ENCODE measurements at regions not wholly inside any gene's neighbourhood (a gene's known extent, or its start where the extent isn't known, plus 50 kb on each side); places are given as distances from the start of the nearest gene placed in this dataset.

DNA sequence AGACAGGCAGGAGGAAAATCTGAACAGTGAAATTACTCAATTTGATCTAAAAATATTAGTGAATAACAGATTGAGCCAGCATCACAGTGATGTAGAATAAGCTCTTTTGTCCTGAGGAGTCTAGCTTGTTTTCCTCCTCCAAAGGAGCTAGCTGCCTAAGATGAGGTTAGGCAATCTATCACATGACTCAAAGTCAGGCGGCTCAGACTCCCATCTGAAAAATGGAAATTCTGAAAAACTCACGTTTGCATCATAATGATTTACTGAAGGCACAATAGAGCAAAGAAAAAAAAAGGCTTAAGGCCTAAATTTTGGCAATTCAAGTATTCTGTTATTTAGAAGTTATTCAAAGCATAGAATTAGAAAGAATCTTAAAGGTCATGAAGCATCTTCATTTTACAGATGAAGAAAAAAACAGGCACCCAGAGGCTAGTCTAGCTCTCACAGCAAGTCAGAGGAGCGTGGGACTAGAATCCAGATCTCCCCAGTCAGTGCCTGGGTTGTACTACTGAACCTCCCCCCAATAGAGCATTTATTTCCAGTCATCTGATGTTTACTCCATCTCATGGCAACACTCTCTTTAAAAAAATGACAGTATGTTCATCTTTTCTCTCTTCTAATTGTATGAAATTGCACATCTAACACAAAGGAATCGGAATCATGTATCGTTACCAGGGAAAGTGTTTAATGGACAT lies 62.5 kb upstream of the ATF3 start:
- TF ChIP-seq, protein P1, sequence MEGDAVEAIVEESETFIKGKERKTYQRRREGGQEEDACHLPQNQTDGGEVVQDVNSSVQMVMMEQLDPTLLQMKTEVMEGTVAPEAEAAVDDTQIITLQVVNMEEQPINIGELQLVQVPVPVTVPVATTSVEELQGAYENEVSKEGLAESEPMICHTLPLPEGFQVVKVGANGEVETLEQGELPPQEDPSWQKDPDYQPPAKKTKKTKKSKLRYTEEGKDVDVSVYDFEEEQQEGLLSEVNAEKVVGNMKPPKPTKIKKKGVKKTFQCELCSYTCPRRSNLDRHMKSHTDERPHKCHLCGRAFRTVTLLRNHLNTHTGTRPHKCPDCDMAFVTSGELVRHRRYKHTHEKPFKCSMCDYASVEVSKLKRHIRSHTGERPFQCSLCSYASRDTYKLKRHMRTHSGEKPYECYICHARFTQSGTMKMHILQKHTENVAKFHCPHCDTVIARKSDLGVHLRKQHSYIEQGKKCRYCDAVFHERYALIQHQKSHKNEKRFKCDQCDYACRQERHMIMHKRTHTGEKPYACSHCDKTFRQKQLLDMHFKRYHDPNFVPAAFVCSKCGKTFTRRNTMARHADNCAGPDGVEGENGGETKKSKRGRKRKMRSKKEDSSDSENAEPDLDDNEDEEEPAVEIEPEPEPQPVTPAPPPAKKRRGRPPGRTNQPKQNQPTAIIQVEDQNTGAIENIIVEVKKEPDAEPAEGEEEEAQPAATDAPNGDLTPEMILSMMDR (conservative IDR thresholded peaks at IDR 0.05; ENCODE audit: low read depth, low read length): no peak
- TF ChIP-seq EZH2 (IDR thresholded peaks at IDR 0.05; ENCODE audit: low read length, unreplicated experiment): no peak
